AG08396 (cell line): ENCODE measurements at regions not wholly inside any gene's neighbourhood (a gene's known extent, or its start where the extent isn't known, plus 50 kb on each side); places are given as distances from the start of the nearest gene placed in this dataset.

Source experiments
- DNase-seq: peaks from one replicate; pipeline ENCODE4 v3.0.0; 2012; ENCODE audit warnings: low spot score, mixed read lengths

GRCh38 chr14:76664790-76665189 lies 96.5 kb upstream of the VASH1 start:
- no peak for DNase-seq

GRCh38 chr14:76666746-76667145 lies 94.5 kb upstream of the VASH1 start:
- DNase-seq = no peak

- DNase-seq = no peak
Measured at GRCh38 chr14:76669770-76670169, 91.5 kb upstream of the VASH1 start.

- no peak for DNase-seq
Measured at GRCh38 chr14:76672123-76672522, 89.1 kb upstream of the VASH1 start.

GRCh38 chr14:76673261-76673660 lies 88.0 kb upstream of the VASH1 start:
- no peak for DNase-seq

- DNase-seq = no peak
Measured at GRCh38 chr14:76675046-76675445, 86.2 kb upstream of the VASH1 start.

- DNase-seq = no peak
Measured at GRCh38 chr14:76676539-76676938, 84.7 kb upstream of the VASH1 start.

GRCh38 chr14:76677534-76678145 lies 83.6 kb upstream of the VASH1 start:
- DNase-seq = no peak

GRCh38 chr14:76678244-76678800 lies 82.9 kb upstream of the VASH1 start:
- DNase-seq = no peak

- DNase-seq = no peak
Measured at GRCh38 chr14:76682367-76682766, 78.9 kb upstream of the VASH1 start.

- DNase-seq = no peak
Measured at GRCh38 chr14:76686646-76687045, 74.6 kb upstream of the VASH1 start.

- no peak for DNase-seq
Measured at GRCh38 chr14:76687611-76688382, 73.5 kb upstream of the VASH1 start.

- DNase-seq = no peak
Measured at GRCh38 chr14:76688383-76688671, 72.9 kb upstream of the VASH1 start.

GRCh38 chr14:76690502-76691105 lies 70.7 kb upstream of the VASH1 start:
- no peak for DNase-seq

GRCh38 chr14:76694106-76694505 lies 67.2 kb upstream of the VASH1 start:
- no peak for DNase-seq

- no peak for DNase-seq
Measured at GRCh38 chr14:76695263-76695920, 65.9 kb upstream of the VASH1 start.

GRCh38 chr14:76696361-76696760 lies 64.9 kb upstream of the VASH1 start:
- DNase-seq = no peak

GRCh38 chr14:76696791-76697190 lies 64.5 kb upstream of the VASH1 start:
- no peak for DNase-seq

- no peak for DNase-seq
Measured at GRCh38 chr14:76697246-76697905, 63.9 kb upstream of the VASH1 start.

GRCh38 chr14:76698191-76698590 lies 63.1 kb upstream of the VASH1 start:
- no peak for DNase-seq

- no peak for DNase-seq
Measured at GRCh38 chr14:76698631-76699030, 62.6 kb upstream of the VASH1 start.

- no peak for DNase-seq
Measured at GRCh38 chr14:76699209-76699938, 61.9 kb upstream of the VASH1 start.
